Stimulated activated CD8-positive, alpha-beta memory T cell treated with anti-CD3 and anti-CD28 coated beads, Interleukin-15, amount 100 ng/mL, for 48 hours (primary cell): ENCODE measurements at regions not wholly inside any gene's neighbourhood (a gene's known extent, or its start where the extent isn't known, plus 50 kb on each side); places are given as distances from the start of the nearest gene placed in this dataset.
"Not testable (repeated sequence)": the region's sequence is repeated elsewhere in the genome, so short reads cannot be mapped to it uniquely, and the experiment has no call there.

Source experiments
- DNase-seq, 2 donors: peaks; one replicate each; pipeline ENCODE4 v3.0.0-alpha.2; 2020; ENCODE audit warnings: low read depth in 2 of 2

DNA sequence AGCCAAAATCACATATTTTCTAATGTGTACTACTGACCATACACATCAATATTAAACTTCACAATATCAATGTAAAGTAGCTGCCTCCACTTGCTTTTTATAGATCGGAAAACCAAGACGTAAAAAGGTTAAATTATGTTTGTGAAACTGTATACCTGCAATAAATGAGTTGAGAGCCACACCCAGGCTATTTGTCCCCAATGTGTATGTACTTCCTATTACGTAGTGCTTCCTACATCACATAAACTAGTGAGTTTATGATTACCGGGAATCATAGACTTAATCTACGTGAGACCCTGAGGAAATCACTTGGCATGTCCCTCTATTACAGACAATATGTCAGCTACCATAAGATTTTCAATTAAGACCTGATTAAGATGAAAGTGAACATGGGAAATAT lies 903.4 kb downstream of the RAB28 start:
- DNase-seq: no peak

DNA sequence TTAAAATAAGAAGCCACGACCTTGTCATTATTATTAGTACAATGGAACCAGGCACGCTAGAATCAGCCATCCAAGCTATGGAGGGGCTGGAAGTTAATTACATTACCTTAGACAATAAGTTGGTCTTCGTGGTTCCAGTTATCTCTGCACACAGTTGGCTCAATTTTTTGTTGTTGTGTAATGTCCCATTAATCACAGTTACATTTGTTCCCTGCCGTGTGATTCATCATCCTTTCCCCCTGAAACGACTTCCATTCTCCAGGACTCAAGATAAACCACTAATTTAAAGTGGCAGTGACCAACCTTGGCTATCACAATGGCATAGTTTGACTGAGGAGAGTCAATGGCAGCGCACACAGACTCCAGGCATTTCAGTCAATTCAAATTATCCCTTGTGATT lies 905.0 kb downstream of the RAB28 start:
- DNase-seq: no peak

DNA sequence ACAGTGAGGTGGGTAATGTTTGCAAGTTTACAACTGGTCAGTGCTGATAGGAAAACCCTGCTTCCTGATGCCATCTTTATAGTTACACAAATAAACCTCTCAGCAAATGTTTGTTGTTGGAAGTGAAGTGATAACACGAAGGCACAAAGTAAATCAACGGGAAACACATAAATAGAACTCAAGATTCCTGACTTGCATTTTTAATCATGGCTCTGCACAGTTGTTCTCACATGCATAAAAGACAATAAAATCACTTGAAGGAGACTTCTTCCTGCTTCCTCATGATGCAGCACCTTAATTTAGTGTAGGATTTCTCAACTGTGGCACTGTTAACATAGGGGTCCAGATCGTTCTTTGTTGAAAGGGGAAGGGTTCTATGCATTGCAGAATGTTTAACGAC lies 907.7 kb downstream of the RAB28 start:
- DNase-seq: no peak

DNA sequence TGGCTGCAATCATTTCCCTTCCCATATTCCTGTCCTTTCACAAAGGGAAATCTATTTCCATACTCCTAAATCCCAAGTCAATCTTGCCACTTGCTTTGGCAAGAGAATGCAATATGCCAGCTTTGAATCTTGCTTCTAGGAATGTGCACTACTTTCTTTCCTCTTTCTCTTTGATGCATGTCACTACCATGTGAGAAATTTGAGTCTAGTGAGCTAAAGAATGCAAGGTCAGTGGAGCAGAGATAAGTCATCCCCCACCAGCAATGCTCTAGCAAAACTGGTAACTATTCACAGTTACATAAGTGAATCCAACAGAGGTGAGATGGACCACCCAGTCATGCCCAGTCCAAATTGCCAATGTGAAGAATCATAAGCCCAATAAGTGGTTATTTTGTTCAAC lies 910.4 kb downstream of the RAB28 start:
- DNase-seq: no peak

DNA sequence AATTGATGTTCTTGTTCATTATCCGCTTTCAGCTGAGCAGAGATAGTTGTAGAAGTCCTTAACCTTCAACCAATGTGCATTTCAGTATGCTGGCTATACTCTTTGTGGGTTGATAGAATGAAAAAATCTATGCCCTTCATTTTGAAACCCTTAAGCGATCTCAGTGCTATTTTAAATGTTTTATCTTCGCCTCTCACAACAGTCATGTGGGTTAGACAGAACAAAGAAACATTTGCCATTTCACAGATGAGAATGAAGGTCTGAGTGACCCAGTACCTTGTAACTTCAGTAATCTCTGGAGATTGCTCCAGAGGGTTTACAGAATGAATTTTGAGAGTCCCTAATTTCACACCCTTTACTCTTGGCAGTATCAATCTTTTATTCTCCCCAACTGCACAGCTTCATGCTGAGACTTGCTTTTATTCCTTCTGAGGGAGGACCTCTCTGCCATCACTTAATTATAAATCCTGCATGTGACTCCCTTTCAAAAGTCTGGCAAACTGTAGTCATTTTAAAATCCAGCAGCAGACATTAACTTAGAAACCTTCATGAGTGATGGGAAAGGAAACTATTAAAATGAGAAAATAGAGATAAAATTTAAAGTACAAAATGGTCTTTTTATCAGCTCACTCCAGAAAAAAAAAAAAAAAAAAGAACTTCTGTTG lies 921.5 kb downstream of the RAB28 start:
- DNase-seq: no peak

DNA sequence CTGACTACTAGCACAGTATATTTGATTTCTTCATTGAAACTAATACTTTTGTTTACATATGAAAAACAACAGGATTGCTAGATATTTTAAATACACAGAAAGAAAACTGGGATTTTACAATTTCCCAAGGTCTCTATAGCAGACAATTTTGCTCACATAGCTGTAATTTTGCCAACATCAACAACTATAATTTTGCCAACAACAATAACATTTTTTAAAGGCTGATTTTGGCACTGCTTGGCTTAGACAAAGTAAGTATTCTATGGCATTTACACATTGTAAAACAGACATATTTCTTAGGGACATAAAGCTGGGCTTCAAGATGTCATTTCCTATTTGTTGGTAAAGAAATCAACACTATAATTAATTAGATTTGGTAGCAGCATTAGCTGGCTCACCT lies 922.1 kb downstream of the RAB28 start:
- no peak for DNase-seq

DNA sequence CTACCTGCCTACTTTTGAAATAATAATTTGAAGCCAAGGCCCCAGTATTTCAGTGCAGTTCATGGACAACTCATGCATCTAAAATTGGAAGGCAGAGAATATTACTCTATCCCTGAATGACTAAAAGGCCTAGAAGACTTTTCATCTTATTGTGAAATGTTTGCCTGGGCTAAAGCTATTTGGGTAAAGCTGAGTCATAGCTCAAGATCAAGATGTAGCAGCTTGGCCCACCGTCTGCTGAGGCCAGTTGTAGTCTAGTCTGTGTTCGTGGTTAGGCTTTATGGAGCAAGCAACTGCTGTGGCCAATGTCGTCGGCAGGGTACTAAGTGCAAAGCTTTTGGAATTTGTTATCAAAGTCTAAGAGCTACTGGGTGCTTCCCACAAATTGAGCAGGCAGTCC lies 929.1 kb downstream of the RAB28 start:
- DNase-seq: no peak

DNA sequence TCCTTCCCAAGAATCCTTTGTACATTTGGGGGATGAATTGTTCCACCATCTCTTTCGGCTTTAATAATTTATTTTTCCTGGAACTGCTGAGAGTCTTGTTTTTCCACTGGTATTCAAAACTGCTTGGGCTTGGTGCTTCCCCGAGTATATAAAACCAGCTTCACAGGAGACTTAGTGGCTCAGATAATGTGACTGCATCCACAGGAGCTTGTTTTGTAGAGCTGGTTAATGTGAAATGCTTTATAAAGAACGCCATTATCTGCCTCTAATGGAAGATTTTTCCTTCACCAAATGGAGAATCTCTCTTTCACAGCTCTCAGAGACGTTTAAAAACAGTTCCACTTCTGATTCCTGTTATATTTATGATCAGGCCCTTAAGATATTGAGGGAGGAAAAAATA lies 935.5 kb downstream of the RAB28 start:
- no peak for DNase-seq

DNA sequence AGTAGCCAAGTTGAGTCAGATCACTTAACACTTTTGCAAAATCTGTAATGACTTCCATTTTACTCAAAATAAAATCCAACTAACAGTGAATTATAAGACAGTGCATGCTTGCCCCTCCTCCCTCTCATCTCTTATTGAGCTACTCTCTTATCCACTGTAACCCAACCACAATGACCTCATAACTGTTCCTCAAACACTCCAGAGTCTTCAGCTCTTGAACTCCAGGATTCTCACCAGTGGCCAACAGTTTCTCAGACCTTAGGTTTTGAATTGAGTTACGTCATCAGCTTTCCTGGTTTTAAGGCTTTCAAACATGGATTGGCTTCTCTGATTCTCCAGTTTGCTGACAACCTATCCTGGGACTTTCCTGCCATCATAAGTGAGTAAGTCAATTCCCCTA lies 938.3 kb downstream of the RAB28 start:
- no peak for DNase-seq

DNA sequence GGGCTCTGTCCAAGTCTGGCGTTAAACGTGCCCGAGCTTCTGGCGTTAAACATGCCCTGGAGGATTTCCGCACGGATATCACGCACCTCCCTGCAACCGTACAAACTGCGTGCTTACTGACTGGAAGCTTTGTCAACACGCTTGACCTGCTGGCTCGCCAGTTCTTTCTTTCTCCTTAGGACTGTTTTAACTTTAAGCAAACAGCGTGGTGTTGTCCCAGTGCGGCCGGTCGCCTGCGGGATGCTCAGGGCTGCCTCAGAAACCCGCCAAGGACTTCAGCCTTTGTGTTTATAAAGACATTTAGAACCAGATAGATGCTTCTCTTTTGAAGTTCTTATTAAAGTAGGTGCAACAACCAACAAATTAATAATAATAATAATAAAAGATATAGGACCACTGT lies 946.0 kb downstream of the RAB28 start:
- DNase-seq: no peak

DNA sequence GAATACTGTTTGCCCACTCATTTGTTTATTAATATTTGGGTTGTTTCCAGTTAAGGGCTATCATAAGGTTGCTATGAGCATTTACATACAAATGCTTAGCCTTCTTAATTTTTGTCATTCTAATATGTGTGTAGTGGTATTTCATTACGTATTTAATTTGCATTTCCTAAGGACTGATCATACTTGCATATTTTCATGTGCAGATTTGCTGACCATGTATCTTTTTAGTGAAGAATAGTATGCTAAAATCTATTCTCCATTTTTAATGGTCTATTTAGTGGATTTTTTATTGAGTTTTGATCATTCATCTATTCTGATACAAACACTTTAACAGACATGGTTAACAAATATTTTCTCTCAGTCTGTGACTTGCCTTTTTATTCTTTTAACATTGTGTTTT lies 949.5 kb downstream of the RAB28 start:
- DNase-seq: no peak

DNA sequence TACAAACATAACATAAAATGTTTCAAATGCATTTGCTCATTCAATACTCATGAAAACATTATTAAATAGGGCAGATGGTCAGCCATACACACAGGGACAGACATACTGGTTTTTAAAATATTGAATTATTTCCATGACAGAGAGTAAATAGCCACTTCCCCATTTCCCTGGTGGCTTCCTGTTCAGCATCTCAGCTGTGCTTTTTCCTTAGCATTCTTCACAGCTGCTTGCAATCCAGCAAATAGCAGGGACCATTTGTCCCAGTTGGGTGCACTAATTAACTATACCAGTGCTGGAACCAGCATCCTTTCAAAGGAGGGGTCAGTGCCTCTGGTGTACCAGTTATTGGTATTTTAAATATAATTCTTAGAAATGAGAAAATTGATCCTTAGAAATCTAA lies 964.7 kb downstream of the RAB28 start:
- DNase-seq: no peak

DNA sequence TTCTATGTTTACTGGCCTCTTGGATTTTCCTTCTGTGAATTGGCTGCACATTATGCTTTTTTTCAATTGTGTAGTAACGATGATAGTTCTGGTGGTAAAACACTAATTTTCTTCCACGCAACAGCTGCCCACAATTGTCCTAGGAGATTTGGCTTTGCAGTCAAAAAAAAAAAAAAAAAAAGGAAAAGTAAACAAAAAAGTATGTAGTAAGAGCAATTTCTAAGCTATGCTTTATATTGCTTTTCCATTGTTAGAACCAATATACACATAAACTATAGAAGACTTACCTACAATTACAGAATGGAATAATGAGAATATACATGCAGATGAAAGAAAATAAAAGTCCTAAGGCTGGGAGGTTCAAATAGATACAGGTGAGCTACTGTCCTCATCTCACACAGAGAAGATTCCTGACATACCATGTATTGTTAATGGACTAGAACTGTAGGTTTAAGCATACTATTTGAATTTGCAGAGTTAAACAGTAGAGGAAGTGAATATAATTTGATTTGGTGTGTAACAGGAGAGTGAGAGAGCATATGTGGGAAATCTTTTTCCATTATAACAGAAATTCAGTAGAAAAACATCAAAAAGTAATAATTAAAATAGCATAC lies 976.2 kb downstream of the RAB28 start:
- DNase-seq: no peak

DNA sequence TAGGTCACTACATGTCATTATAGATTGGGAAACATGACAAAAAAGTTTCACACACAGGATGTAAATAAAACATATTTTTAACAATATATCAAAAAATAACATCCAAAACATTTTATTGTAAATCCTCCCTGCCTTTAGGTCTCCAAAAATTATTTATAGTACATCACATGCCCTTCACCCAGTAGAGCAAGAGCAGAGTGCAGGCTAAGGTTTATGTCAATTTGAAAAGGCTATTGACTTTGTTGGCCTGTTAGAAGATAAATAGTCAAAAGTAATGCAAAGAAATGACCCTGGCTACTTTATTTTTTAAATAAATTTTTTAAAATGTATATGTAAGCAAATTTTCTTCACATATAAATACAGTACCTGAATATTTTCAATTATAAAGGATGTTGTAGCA lies 983.7 kb downstream of the RAB28 start:
- no peak for DNase-seq

DNA sequence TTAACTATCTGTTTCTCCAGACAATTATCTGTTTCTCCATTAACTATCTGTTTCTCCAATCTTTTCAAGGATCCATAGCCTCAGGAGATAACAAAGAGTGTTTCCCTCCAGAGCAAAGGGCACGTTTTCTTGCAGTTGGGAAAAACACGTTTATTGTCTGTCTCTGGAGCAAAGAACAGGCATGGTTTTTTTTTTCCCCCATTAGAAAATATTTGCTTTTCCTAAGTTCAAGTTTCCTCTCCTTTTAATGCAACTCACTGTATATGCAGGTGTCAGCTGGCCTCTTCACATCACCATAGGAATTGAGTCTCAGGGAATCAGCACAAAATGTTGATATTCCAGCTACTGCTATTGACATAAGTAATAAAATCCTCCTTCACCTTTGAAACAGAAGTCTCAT lies 984.4 kb downstream of the RAB28 start:
- no peak for DNase-seq

DNA sequence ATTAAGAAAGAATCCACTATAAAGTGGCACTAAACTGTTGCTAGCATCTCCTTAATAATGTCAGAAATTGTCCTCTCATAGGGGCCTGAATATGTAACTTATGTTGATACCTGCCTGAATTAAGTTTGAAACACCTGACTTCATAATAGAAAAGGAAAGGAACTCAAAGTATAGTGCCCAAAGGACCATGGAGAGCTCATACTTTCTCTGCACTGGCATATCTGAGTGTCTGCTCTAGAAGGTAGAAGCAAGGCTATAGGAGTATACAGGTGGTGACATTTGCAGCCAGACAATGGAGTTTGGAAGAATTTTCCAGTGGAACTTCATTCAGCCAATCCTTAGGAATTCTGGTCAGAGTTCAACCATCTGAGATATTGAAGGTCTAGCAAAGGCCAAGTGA lies 988.9 kb downstream of the RAB28 start:
- DNase-seq: no peak

DNA sequence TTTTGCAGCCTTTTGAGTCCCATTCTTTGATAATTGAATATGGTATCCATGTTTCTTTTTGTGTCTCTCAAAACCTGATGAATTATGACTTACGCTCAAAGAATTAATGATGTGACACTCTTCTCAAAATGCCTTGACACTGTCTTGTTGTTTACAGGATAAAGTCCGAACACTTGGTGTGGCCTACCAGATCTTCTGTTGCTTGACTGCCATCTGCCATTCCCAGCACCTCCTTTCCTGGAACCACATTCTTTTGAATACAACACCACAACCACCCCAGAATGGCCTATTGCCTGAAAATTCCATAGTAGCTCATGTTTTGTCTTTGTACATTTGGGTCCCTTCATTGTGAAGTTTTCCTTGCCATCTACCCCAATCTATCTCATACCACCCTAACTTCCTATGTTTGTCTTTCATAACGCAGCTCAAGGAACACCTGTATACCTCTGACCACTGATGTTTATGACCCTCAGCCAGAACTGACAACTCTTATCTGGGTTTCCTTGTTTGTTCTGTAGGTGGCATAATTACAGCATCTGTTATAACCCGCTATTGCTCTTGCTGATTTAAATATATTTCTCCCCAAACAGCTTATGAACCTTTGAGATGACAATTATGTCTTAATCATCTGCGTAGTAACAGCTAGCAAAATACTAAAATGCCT lies 991.3 kb downstream of the RAB28 start:
- no peak for DNase-seq

DNA sequence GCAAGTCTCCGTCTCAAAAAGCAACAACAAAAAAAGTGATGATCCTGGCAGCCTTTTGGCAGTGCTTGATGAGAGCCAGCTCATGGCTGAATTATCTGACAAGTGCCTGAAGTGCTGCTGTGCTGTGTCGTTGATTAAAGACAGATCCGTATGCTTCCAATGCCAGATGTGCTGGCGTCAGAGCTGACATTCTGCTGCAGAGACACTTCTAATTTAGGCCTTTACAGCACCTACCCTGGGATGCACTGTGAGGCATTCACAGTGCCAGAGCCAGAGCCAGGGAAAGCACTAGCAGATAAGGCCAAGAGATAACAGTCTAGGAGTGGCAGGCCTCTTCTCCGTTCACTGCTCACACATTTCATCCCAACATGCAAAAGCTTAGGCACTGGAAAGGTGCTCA lies 995.5 kb downstream of the RAB28 start:
- DNase-seq: no peak

DNA sequence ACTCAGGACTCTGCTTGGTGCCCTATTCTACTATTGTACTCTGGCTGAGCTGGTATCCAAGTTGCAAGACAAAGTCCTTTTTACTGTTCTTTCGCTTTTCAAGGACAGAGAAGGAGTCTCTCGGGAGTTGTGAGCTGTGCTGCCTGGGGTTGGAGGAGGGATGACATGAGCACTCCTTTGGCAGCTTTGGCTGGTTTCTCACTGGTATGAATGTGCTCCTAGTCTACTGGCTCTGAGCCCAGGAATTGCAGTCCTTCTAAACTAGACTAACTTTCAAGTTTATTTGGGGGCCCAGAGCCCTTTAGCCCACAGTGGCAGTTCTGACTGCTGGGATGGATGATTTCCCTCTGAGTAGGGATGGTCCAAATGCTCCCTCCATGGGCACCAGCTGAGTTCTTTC lies 997.1 kb downstream of the RAB28 start:
- DNase-seq: no peak

DNA sequence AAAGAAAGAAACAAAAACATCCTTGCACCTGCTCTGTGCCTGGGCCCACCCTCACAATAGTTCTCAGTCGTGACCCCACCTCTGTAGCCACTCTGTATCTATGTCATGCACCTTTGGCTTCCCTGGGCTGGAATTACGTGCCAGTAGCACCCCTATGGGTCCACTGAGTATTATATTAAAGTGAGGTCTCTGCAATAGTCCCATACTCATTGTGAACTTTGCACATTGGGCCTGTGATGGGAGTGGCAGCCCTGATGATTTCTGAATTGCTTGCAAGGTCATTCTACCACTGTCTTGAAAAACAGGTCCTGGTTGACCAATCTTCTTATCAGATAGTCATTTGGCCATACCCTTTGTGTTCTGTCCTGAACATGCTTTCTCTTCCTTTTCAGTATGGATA lies 1012.1 kb downstream of the RAB28 start:
- no peak for DNase-seq

DNA sequence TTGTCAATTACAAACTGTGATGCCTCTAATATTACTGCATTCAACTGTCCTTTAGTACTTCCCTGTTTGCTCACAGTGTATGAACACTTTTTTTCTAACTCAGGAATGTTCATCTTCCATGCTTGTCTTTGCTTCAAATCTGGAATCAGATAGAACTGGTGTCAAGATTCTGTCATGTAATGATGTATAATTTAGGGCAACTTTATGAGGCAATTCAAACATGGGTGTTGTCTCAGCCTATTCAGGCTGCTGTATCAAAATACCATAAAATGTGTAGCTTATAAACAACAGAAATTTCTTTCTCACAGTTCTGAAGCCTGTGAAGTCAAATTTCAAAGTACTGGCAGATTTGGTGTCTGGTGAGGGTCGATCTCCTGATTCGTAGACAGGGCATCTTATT lies 1012.9 kb downstream of the RAB28 start:
- DNase-seq: no peak

DNA sequence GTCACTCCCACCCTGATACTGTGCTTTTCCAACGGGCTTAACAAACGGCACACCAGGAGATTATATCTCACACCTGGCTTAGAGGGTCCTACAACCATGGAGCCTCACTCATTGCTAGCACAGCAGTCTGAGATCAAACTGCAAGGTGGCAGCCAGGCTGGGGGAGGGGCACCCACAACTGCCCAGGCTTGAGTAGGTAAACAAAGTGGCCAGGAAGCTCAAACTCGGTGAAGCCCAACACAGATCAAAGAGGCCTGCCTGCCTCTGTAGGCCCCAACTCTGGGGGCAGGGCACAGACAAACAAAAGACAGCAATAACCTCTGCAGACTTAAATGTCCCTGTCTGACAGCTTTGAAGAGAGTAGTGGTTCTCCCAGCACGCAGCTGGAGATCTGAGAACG lies 1022.6 kb downstream of the RAB28 start:
- not testable (repeated sequence) for DNase-seq

DNA sequence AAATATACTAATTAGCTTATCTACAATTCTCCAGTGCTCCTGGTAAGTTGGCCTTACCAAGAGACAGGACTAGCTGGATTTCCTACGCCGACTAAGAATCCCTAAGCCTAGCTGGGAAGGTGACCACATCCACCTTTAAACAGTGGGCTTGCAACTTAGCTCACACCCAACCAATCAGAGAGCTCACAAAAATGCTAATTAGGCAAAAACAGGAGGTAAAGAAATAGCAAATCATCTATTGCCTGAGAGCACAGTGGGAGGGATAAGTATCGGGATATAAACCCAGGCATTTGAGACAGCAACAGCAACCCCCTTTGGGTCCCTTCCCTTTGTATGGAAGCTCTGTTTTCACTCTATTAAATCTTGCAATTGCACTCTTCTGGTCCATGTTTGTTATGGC lies 1025.0 kb downstream of the RAB28 start:
- no peak for DNase-seq

DNA sequence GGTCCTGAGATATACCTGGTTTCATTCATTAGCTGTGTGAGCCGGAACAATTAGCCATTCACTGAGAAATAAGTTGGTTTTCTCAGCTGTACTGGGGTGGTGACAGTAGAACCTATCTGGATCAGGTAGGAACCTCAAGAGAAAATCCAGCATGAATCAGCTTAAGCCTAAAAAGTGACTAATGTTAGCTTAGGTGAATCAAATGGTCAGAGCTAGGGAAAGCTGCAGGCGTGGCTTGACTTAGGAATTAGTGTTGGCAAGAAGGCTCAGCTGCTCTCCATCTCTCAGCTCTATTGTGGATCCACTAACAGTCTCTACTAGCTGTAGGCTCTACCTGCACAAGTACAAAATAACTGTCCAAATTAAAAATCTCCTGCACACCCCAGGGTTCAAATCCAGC lies 1025.5 kb downstream of the RAB28 start:
- DNase-seq: no peak
